Cardiac fibroblast (primary cell): ENCODE measurements at regions not wholly inside any gene's neighbourhood (a gene's known extent, or its start where the extent isn't known, plus 50 kb on each side); places are given as distances from the start of the nearest gene placed in this dataset.
"Not testable (repeated sequence)": the region's sequence is repeated elsewhere in the genome, so short reads cannot be mapped to it uniquely, and the experiment has no call there.

ENCODE experiments used
- DNase-seq, 2 donors: peaks; one replicate each; pipeline versions ENCODE4 v3.0.0 to v3.0.0-alpha.2; 2010; ENCODE audit warnings: low read depth in 2 of 2
- H3K4me3 ChIP-seq, 2 donors: replicated peaks in 1 of 2; 1 replicate in 1 of 2; 2 replicates in 1 of 2; pipeline ENCODE4 v1.5.1; 2011; ENCODE audit warnings: low read depth in 2 of 2, low read length in 2 of 2, mild to moderate bottlenecking in 2 of 2, moderate library complexity in 1 of 2
- CTCF ChIP-seq: IDR thresholded peaks from one replicate; pipeline ENCODE4 v1.5.1; 2011; ENCODE audit warnings: low read depth, mild to moderate bottlenecking, low read length, inconsistent platforms

DNA sequence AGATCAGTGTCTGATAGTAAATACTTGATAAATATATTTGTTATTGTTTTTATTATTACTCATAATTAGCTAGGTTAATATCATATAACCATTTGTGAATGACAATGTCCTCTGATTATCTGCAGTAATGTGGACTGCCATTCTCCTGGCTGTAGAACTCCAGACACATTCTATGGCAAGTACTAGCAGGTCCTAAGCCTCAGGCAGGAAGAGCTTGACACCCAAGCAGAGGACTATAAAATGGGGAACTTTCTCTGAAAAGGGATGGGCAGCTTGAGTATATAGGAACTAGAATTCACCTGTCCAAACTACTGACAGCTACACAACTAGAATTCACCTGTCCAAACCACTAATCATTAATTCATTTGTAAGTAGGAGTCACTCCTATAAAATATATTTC lies 649.4 kb downstream of the CPS1 start:
- DNase-seq: no peak
- no peak for TF ChIP-seq CTCF

DNA sequence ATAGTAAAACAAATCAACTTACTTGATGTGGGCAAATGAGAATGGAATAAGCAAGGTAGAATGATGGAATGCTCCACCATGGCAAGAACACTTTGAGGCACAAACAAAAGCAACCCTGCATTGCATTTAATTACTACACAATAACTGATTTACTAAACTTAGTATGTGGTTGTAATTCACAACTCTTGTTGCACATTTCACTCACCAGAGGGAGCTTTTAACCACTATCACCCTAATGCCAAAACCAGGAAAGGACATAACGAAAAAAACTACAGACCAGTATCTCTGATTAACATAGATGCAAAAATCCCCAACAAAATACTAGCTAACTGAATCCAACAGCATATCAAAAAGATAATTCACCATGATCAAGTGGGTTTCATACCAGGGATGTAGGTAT lies 659.8 kb downstream of the CPS1 start:
- no peak overlapping the region for H3K4me3 ChIP-seq
- DNase-seq: peak; percentile 1 to 53
- peak; percentile 30 for TF ChIP-seq CTCF

More for the DNA sequence above, 649.4 kb downstream of the CPS1 start:
- H3K4me3 ChIP-seq: no peak overlapping the region

DNA sequence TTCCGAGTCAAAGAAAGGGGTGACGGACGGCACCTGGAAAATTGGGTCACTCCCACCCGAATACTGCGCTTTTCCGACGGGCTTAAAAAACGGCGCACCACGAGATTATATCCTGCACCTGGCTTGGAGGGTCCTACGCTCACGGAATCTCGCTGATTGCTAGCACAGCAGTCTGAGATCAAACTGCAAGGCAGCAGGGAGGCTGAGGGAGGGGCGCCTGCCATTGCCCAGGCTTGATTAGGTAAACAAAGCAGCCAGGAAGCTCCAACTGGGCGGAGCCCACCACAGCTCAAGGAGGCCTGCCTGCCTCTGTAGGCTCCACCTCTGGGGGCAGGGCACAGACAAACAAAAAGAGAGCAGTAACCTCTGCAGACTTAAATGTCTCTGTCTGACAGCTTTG lies 663.1 kb downstream of the CPS1 start:
- not testable (repeated sequence) for DNase-seq, H3K4me3 ChIP-seq

DNA sequence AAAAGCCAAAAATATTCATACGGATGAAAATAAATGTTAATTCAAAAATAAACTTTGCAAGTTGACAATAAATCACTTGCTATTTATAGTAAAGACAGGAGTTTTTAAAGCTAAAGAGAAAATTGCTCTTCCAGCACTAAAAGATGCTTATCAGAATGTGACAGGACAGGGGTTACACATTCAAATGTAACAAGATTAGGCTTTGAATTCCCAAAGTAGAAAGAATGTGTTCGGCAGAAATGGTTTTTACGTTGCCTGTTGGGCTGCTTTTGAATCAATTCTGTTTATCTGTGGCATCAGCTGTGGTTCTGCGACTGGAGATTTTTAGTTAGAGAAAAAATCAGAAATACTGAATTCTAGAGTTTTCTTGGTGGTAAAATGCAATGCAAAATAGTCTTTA lies 669.4 kb downstream of the CPS1 start:
- H3K4me3 ChIP-seq: no peak overlapping the region
- DNase-seq: no peak
- no peak for TF ChIP-seq CTCF

DNA sequence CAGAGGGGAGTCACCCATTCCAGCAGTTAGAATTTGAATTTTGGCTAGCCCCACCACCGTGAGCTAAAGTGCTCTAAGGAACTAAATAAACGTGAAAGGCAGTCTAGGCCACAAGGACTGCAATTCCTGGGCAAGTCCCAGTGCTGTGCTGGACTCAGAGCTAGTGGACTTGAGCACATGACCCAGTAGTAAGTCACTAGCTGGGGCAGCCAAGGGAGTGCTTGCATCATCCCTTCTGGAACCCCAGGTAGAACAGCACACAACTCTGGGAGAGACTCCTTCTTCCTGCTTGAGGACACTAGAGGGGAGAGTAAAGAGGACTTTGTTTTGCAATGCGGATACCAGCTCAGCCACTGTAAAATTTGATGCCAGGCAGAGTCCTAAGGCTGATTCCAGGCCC lies 672.2 kb downstream of the CPS1 start:
- H3K4me3 ChIP-seq: no peak overlapping the region
- DNase-seq: no peak
- TF ChIP-seq CTCF: no peak

DNA sequence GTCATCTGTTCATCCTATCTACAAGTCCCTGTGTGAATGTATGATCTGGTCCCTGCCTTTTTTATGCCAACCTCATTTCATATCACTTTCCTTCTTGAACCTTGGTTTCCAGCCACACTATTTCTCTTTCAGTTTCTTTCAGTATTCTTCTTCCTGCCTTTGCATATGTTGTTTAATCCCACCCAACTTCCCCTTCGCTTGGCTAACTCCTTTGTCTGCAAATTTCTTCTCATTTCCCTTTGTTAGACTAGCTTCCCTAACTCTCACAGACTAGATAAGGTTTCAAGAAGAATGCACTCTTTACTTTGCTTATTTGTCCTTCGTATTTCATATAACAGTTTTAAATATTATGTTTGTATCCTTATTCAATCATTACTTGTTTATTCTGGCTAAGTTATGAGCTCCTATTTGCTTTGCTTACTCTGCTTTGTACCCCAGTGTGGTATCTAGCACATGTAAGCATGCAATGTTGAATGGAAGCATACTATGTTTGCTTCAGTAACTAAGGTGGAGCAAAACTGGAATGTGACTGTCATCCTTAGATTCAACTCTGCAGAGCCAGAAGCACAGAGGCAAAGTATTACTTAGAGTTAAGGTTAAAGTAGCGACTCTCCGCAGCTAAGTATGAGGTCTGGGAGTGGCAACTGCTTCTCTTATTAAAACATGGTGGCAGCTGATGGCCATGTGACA lies 681.3 kb downstream of the CPS1 start:
- no peak for TF ChIP-seq CTCF
- DNase-seq: no peak
- no peak overlapping the region for H3K4me3 ChIP-seq

DNA sequence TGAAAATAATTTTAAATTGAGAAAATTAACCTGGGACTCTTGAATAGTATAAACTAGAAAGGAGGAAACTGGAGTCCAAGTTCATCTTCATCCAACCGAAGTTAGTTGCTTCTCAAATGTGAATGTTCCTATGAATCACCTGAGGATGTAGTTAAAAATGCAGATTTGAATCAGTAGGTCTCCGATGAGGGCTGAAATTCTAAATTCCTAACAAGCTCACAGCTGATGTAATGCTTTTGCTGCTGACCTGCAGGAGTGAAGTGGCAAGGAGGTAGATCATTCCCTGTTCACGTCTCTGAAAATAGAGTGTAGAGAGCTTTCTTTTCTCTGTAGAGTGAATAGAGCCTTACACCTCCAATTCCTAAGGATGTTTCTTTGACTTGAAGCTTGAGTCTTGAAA lies 685.5 kb downstream of the CPS1 start:
- no peak overlapping the region for H3K4me3 ChIP-seq
- DNase-seq: no peak
- no peak for TF ChIP-seq CTCF
